AG09319 (cell line): ENCODE measurements at regions not wholly inside any gene's neighbourhood (a gene's known extent, or its start where the extent isn't known, plus 50 kb on each side); places are given as distances from the start of the nearest gene placed in this dataset.

Source experiments
- DNase-seq: peaks from one replicate; pipeline ENCODE4 v3.0.0-alpha.2; 2010; ENCODE audit warnings: low read depth; ENCODE audit errors: extremely low read depth
- CTCF ChIP-seq: IDR thresholded peaks from 2 replicates; pipeline ENCODE4 v1.5.1; 2011; ENCODE audit warnings: low read depth, mild to moderate bottlenecking, inconsistent platforms, low read length, moderate library complexity

- no peak for DNase-seq
- no peak for TF ChIP-seq CTCF
Observed at GRCh38 chr21:16388291-16388690, 658.5 kb downstream of the USP25 start.

- DNase-seq, result no peak
- no peak for TF ChIP-seq CTCF
Observed at GRCh38 chr21:16388911-16389560, 659.3 kb downstream of the USP25 start.

- DNase-seq, result no peak
- TF ChIP-seq CTCF, result no peak
Observed at GRCh38 chr21:16389643-16390042, 659.9 kb downstream of the USP25 start.

GRCh38 chr21:16395285-16395684 lies 665.5 kb downstream of the USP25 start:
- DNase-seq, result no peak
- TF ChIP-seq CTCF, result no peak

GRCh38 chr21:16402752-16403151 lies 673.0 kb downstream of the USP25 start:
- no peak for DNase-seq
- TF ChIP-seq CTCF, result no peak

GRCh38 chr21:16404776-16405175 lies 675.0 kb downstream of the USP25 start:
- no peak for TF ChIP-seq CTCF
- no peak for DNase-seq

GRCh38 chr21:16406355-16406754 lies 676.6 kb downstream of the USP25 start:
- DNase-seq, result no peak

More at GRCh38 chr21:16406355-16406754, 676.6 kb downstream of the USP25 start:
- TF ChIP-seq CTCF, result no peak
